Endothelial cell of umbilical vein (primary cell): ENCODE measurements at regions not wholly inside any gene's neighbourhood (a gene's known extent, or its start where the extent isn't known, plus 50 kb on each side); places are given as distances from the start of the nearest gene placed in this dataset.

Experiments used
- BruUV-seq: library from RNA; stranded (reverse); fragments of 400-500 nt; replicated peaks from 2 replicates; lab custom pipeline; 2021; lab: Mats Ljungman, UMichigan
- CTCF ChIA-PET: fragments of 300-600, 350-600 bp; sonication (Branson Sonifier 250); formaldehyde crosslinking; loops from one replicate; lab custom pipeline; 2021; ENCODE audit warnings: antibody characterized with exemption, inconsistent platforms; lab: Charles Lee
- POLR2A ChIA-PET: fragments of 300-600, 350-600 bp; sonication (Branson Sonifier 250); formaldehyde crosslinking; loops from one replicate; lab custom pipeline; 2021; ENCODE audit warnings: antibody characterized with exemption, inconsistent platforms; lab: Charles Lee
- DNase-seq: peaks from one replicate; pipeline ENCODE4 v3.0.0-alpha.2; 2011; ENCODE audit warnings: low read depth, low spot score
- FAIRE-seq: peaks from 2 replicates; lab custom pipeline; 2011; peaks lifted over from hg19 to GRCh38; lab: Jason Lieb, UNC
- H2AFZ ChIP-seq: 2 replicates; pipeline ENCODE4 v1.6.0; 2012; ENCODE audit warnings: low read depth, low read length, control low read depth, inconsistent platforms
- H3K27ac ChIP-seq: 2 replicates; pipeline ENCODE4 v1.5.1; 2011; ENCODE audit warnings: low read depth, mild to moderate bottlenecking, control low read depth, low read length, moderate library complexity; ENCODE audit not compliant: insufficient read depth
- H3K27me3 ChIP-seq, 2 experiments: 2 replicates each; pipeline versions ENCODE4 v1.6.0 to v1.6.1; 2011; ENCODE audit warnings: low read length in 2 of 2, mixed read lengths in 1 of 2; ENCODE audit not compliant: control insufficient read depth in 2 of 2, insufficient read depth in 2 of 2
- H3K36me3 ChIP-seq, 2 experiments: 2 replicates in 1 of 2; 3 replicates in 1 of 2; pipeline ENCODE4 v1.5.1; 2011; ENCODE audit warnings: low read length in 2 of 2, mild to moderate bottlenecking in 1 of 2, moderate library complexity in 1 of 2; ENCODE audit not compliant: control insufficient read depth in 2 of 2, insufficient read depth in 2 of 2; ENCODE audit errors: extremely low read depth in 1 of 2
- H3K4me1 ChIP-seq: 3 replicates; pipeline ENCODE4 v1.5.1; 2011; ENCODE audit warnings: mild to moderate bottlenecking, low read length; ENCODE audit not compliant: control insufficient read depth, insufficient read depth; ENCODE audit errors: extremely low read depth
- H3K4me2 ChIP-seq: 2 replicates; pipeline ENCODE4 v1.6.1; 2011; ENCODE audit warnings: low read length, control low read depth, mixed read lengths; ENCODE audit not compliant: insufficient read depth
- H3K4me3 ChIP-seq, 3 experiments: fragments of 200-600 bp in 1 of 3; sonication (generic), shearing (Covaris generic) in 1 of 3; replicated peaks in 1 of 3; 2 replicates each; pipeline ENCODE4 v1.5.1; 2011 to 2016; ENCODE audit warnings: control low read depth in 3 of 3, low read length in 3 of 3, mild to moderate bottlenecking in 2 of 3, inconsistent platforms in 1 of 3, low read depth in 1 of 3, moderate library complexity in 1 of 3; ENCODE audit not compliant: insufficient read depth in 1 of 3
- H3K79me2 ChIP-seq: 2 replicates; pipeline ENCODE4 v1.6.0; 2012; ENCODE audit warnings: low read length, inconsistent platforms; ENCODE audit not compliant: control insufficient read depth, insufficient read depth
- H3K9ac ChIP-seq: replicated peaks from 2 replicates; pipeline ENCODE3; 2011; ENCODE audit warnings: low read length, control low read depth; ENCODE audit not compliant: insufficient read depth; ENCODE audit errors: extremely low read depth
- H3K9me1 ChIP-seq: replicated peaks from 3 replicates; pipeline ENCODE4 v1.6.0; 2011; ENCODE audit warnings: mild to moderate bottlenecking, low read length; ENCODE audit not compliant: control insufficient read depth, insufficient read depth; ENCODE audit errors: extremely low read depth
- H3K9me3 ChIP-seq: replicated peaks from 2 replicates; pipeline ENCODE4 v1.5.1; 2012; ENCODE audit warnings: low read length, inconsistent platforms; ENCODE audit not compliant: control insufficient read depth, insufficient read depth
- H4K20me1 ChIP-seq: replicated peaks from 2 replicates; pipeline ENCODE3; 2011; ENCODE audit warnings: mild to moderate bottlenecking, low read length; ENCODE audit not compliant: control insufficient read depth, insufficient read depth; ENCODE audit errors: extremely low read depth
- EZH2 ChIP-seq: IDR thresholded peaks from 2 replicates; pipeline ENCODE4 v1.6.1; 2012; ENCODE audit warnings: borderline replicate concordance, low read depth, mild to moderate bottlenecking, moderate library complexity, low read length, inconsistent platforms; ENCODE audit not compliant: severe bottlenecking
- FOS ChIP-seq: IDR thresholded peaks from 2 replicates; pipeline ENCODE4 v1.6.1; 2011; ENCODE audit warnings: mild to moderate bottlenecking, low read length, moderate library complexity, borderline replicate concordance; ENCODE audit not compliant: insufficient read depth
- GATA2 ChIP-seq: IDR thresholded peaks from 2 replicates; pipeline ENCODE4 v1.7.0; 2011; ENCODE audit warnings: low read depth, mild to moderate bottlenecking, moderate library complexity, mixed read lengths, low read length; ENCODE audit not compliant: insufficient read length, insufficient read depth
- JUN ChIP-seq: IDR thresholded peaks from 2 replicates; pipeline ENCODE4 v1.6.1; 2011; ENCODE audit warnings: borderline replicate concordance, low read depth; ENCODE audit not compliant: insufficient read length, insufficient read depth
- MAX ChIP-seq: IDR thresholded peaks from 2 replicates; pipeline ENCODE4 v1.6.1; 2011; ENCODE audit not compliant: insufficient read depth, insufficient read length
- MYC ChIP-seq: IDR thresholded peaks from one replicate; pipeline ENCODE4 v1.6.1; 2011; ENCODE audit warnings: mild to moderate bottlenecking, low read depth, low read length
- POLR2A ChIP-seq: IDR thresholded peaks from 2 replicates; pipeline ENCODE4 v1.6.1; 2012; ENCODE audit warnings: low read depth, mild to moderate bottlenecking, control low read depth, low read length
- POLR2AphosphoS5 ChIP-seq: IDR thresholded peaks from 2 replicates; pipeline ENCODE4 v1.6.1; 2012; ENCODE audit warnings: low read depth, mild to moderate bottlenecking, control low read depth, low read length, moderate library complexity; ENCODE audit not compliant: insufficient read depth
- dilution Hi-C: fragments of 300-500 bp; cut with MboI; formaldehyde crosslinking; loops from one replicate; pipeline ENCODE4 v1.15.0; 2019; ENCODE audit warnings: low sequenced_read_pairs; ENCODE audit not compliant: extremely low pct_ligation_motif_present
- intact Hi-C: fragments of 100-400 bp; cut with micrococcal nuclease; formaldehyde crosslinking; loops from one replicate; pipeline ENCODE4 v1.10.0; 2022
- TF ChIP-seq, protein P1 (sequence below), 2 donors: IDR thresholded peaks; 1 replicate in 1 of 2; 2 replicates in 1 of 2; pipeline ENCODE4 v1.5.1; 2011; ENCODE audit warnings: low read length in 2 of 2, mild to moderate bottlenecking in 2 of 2, moderate library complexity in 2 of 2, control low read depth in 1 of 2, inconsistent platforms in 1 of 2, low read depth in 1 of 2; ENCODE audit not compliant: insufficient read depth in 1 of 2; ENCODE audit errors: extremely low read depth in 1 of 2

- Histone ChIP-seq H2AFZ (no peak overlapping the region), H3K4me1 (no peaks in the 10 kb centered on the region), H3K79me2 (no peaks in the 10 kb centered on the region), H3K4me3 (no peak overlapping the region), H3K9me3 (no peaks in the 10 kb centered on the region), H3K27ac (no peak overlapping the region), H3K4me2 (no peak overlapping the region), H4K20me1 (no peaks in the 10 kb centered on the region), H3K9ac (no peak overlapping the region), H3K36me3 (no peaks in the 10 kb centered on the region), H3K9me1 (no peaks in the 10 kb centered on the region), H3K27me3 (peaks cover 2 to 4% of the 10 kb centered on the region in 2 experiments)
- FAIRE-seq (no peak), DNase-seq (no peak)
- dilution Hi-C loops: no loop called here
- BruUV-seq: no TSS peak
- CTCF ChIA-PET: no interaction called here
- intact Hi-C loops: no loop called here
- POLR2A ChIA-PET: no interaction called here
- TF ChIP-seq POLR2A: no peak
- no peak for TF ChIP-seq EZH2
- no peak for TF ChIP-seq MYC
- TF ChIP-seq FOS: no peak
- TF ChIP-seq POLR2AphosphoS5: no peak
- no peak for TF ChIP-seq GATA2
- TF ChIP-seq, protein P1, sequence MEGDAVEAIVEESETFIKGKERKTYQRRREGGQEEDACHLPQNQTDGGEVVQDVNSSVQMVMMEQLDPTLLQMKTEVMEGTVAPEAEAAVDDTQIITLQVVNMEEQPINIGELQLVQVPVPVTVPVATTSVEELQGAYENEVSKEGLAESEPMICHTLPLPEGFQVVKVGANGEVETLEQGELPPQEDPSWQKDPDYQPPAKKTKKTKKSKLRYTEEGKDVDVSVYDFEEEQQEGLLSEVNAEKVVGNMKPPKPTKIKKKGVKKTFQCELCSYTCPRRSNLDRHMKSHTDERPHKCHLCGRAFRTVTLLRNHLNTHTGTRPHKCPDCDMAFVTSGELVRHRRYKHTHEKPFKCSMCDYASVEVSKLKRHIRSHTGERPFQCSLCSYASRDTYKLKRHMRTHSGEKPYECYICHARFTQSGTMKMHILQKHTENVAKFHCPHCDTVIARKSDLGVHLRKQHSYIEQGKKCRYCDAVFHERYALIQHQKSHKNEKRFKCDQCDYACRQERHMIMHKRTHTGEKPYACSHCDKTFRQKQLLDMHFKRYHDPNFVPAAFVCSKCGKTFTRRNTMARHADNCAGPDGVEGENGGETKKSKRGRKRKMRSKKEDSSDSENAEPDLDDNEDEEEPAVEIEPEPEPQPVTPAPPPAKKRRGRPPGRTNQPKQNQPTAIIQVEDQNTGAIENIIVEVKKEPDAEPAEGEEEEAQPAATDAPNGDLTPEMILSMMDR (IDR thresholded peaks at IDR 0.05; ENCODE audit: extremely low read depth in 1 of 2, insufficient read depth in 1 of 2, low read depth in 1 of 2, low read length in 2 of 2): no peak
- TF ChIP-seq JUN: no peak
- TF ChIP-seq MAX: no peak
Measured at GRCh38 chr1:234821840-234822239, 211.9 kb upstream of the IRF2BP2 start.
